WTC11 (cell line): ENCODE measurements at regions not wholly inside any gene's neighbourhood (a gene's known extent, or its start where the extent isn't known, plus 50 kb on each side); places are given as distances from the start of the nearest gene placed in this dataset.

Experiments used
- ATAC-seq: fragments of 200-7000 bp; cut with Tn5 transposase; 2 replicates; pipeline ENCODE4 v1.10.0; 2021; ENCODE audit warnings: mild to moderate bottlenecking, moderate library complexity
- CTCF ChIA-PET: fragments of 300-600 bp; sonication (Branson Sonifier 250); formaldehyde crosslinking; loops from one replicate; lab custom pipeline; 2021; ENCODE audit warnings: antibody characterized with exemption; lab: Charles Lee
- POLR2A ChIA-PET: fragments of 350-600 bp; sonication (Branson Sonifier 250); formaldehyde crosslinking; loops from one replicate; lab custom pipeline; 2021; ENCODE audit warnings: antibody characterized with exemption; lab: Charles Lee
- DNase-seq: peaks from one replicate; pipeline ENCODE4 v3.0.0; 2021; ENCODE audit warnings: low spot score
- H3K27ac Mint-ChIP-seq: 2 replicates; pipeline ENCODE4 v1.8.0; 2021; ENCODE audit warnings: mixed read lengths
- H3K27me3 Mint-ChIP-seq: 2 replicates; pipeline ENCODE4 v1.8.0; 2021; ENCODE audit warnings: low read depth, mild to moderate bottlenecking, moderate library complexity, mixed read lengths
- H3K36me3 Mint-ChIP-seq: 2 replicates; pipeline ENCODE4 v1.8.0; 2021; ENCODE audit warnings: mixed read lengths
- H3K4me1 Mint-ChIP-seq: 2 replicates; pipeline ENCODE4 v1.8.0; 2022; ENCODE audit warnings: mixed read lengths
- H3K4me3 Mint-ChIP-seq: 2 replicates; pipeline ENCODE4 v1.8.0; 2021; ENCODE audit warnings: mild to moderate bottlenecking, moderate library complexity, mixed read lengths
- H3K9me3 Mint-ChIP-seq: 2 replicates; pipeline ENCODE4 v1.8.0; 2021; ENCODE audit warnings: mixed read lengths
- AR ChIP-seq: fragments of 250-450 bp; sonication (Bioruptor Pico); IDR thresholded peaks from 2 replicates; pipeline ENCODE4 v1.9.0; 2021; ENCODE audit warnings: mild to moderate bottlenecking
- ATF1 ChIP-seq: sonication (generic); formaldehyde crosslinking; IDR thresholded peaks from 2 replicates; pipeline ENCODE4 v1.8.1; 2023; ENCODE audit warnings: mild to moderate bottlenecking, moderate library complexity, missing genetic modification reagents
- ETV6 ChIP-seq: sonication (generic); formaldehyde crosslinking; IDR thresholded peaks from 2 replicates; pipeline ENCODE4 v1.8.1; 2022; ENCODE audit warnings: mild to moderate bottlenecking, missing genetic modification reagents
- FOXK1 ChIP-seq: sonication (generic); formaldehyde crosslinking; IDR thresholded peaks from 2 replicates; pipeline ENCODE4 v1.8.0; 2022; ENCODE audit warnings: mild to moderate bottlenecking, moderate library complexity, missing genetic modification reagents
- FOXP1 ChIP-seq: sonication (generic); formaldehyde crosslinking; IDR thresholded peaks from 2 replicates; pipeline ENCODE4 v1.8.0; 2022; ENCODE audit warnings: missing genetic modification reagents, mild to moderate bottlenecking, moderate library complexity, borderline replicate concordance
- GRHL2 ChIP-seq: fragments of 250-450 bp; sonication (Bioruptor Pico); IDR thresholded peaks from 2 replicates; pipeline ENCODE4 v1.8.0; 2022; ENCODE audit warnings: mild to moderate bottlenecking, moderate library complexity; ENCODE audit not compliant: insufficient replicate concordance, severe bottlenecking
- IRF2 ChIP-seq: sonication (generic); formaldehyde crosslinking; IDR thresholded peaks from 2 replicates; pipeline ENCODE4 v1.8.0; 2022; ENCODE audit warnings: low read depth, missing genetic modification reagents, borderline replicate concordance
- JUN ChIP-seq: sonication (generic); formaldehyde crosslinking; IDR thresholded peaks from 2 replicates; pipeline ENCODE4 v1.8.0; 2023; ENCODE audit warnings: mild to moderate bottlenecking, missing genetic modification reagents
- KAT7 ChIP-seq: sonication (generic); formaldehyde crosslinking; IDR thresholded peaks from 2 replicates; pipeline ENCODE4 v1.8.1; 2023; ENCODE audit warnings: missing genetic modification reagents, mild to moderate bottlenecking, borderline replicate concordance
- PREB ChIP-seq: sonication (generic); formaldehyde crosslinking; IDR thresholded peaks from 2 replicates; pipeline ENCODE4 v1.8.1; 2022; ENCODE audit warnings: mild to moderate bottlenecking, missing genetic modification reagents, moderate library complexity, borderline replicate concordance
- PRRX2 ChIP-seq: fragments of 250-450 bp; sonication (Bioruptor Pico); IDR thresholded peaks from 2 replicates; pipeline ENCODE4 v1.8.0; 2021; ENCODE audit warnings: mild to moderate bottlenecking
- RORB ChIP-seq: fragments of 250-450 bp; sonication (Bioruptor Pico); IDR thresholded peaks from 2 replicates; pipeline ENCODE4 v1.9.0; 2021; ENCODE audit warnings: mild to moderate bottlenecking
- SMAD4 ChIP-seq: sonication (generic); formaldehyde crosslinking; IDR thresholded peaks from 2 replicates; pipeline ENCODE4 v1.8.0; 2022; ENCODE audit warnings: mild to moderate bottlenecking, missing genetic modification reagents
- ZNF121 ChIP-seq: sonication (generic); formaldehyde crosslinking; IDR thresholded peaks from 2 replicates; pipeline ENCODE4 v1.8.0; 2023; ENCODE audit warnings: missing genetic modification reagents
- ZNF396 ChIP-seq: fragments of 250-450 bp; sonication (Bioruptor Pico); IDR thresholded peaks from 2 replicates; pipeline ENCODE4 v1.8.0; 2021; ENCODE audit warnings: mild to moderate bottlenecking, moderate library complexity, borderline replicate concordance
- ZNF416 ChIP-seq: fragments of 250-450 bp; sonication (Bioruptor Pico); IDR thresholded peaks from 2 replicates; pipeline ENCODE4 v1.9.0; 2021; ENCODE audit warnings: mild to moderate bottlenecking, inconsistent platforms
- ZNF423 ChIP-seq: fragments of 250-450 bp; sonication (Bioruptor Pico); IDR thresholded peaks from 2 replicates; pipeline ENCODE4 v2.1.2; 2022; ENCODE audit warnings: mild to moderate bottlenecking, moderate library complexity
- ZNF425 ChIP-seq: fragments of 250-450 bp; sonication (Bioruptor Pico); conservative IDR thresholded peaks from 2 replicates; pipeline ENCODE4 v1.9.0; 2021; ENCODE audit warnings: mild to moderate bottlenecking
- TF ChIP-seq, protein P1 (sequence below): sonication (generic); formaldehyde crosslinking; IDR thresholded peaks from 2 replicates; pipeline ENCODE4 v1.8.0; 2022; ENCODE audit warnings: mild to moderate bottlenecking, missing genetic modification reagents
- TF ChIP-seq, protein P2 (sequence below): sonication (generic); formaldehyde crosslinking; IDR thresholded peaks from 2 replicates; pipeline ENCODE4 v1.8.0; 2022; ENCODE audit warnings: mild to moderate bottlenecking, missing genetic modification reagents
- TF ChIP-seq, protein P3 (sequence below): sonication (generic); formaldehyde crosslinking; IDR thresholded peaks from 2 replicates; pipeline ENCODE4 v1.8.0; 2022; ENCODE audit warnings: missing genetic modification reagents
- TF ChIP-seq, protein P4 (sequence below): sonication (generic); formaldehyde crosslinking; IDR thresholded peaks from 2 replicates; pipeline ENCODE4 v1.8.1; 2023; ENCODE audit warnings: mild to moderate bottlenecking, missing genetic modification reagents, moderate library complexity

DNA sequence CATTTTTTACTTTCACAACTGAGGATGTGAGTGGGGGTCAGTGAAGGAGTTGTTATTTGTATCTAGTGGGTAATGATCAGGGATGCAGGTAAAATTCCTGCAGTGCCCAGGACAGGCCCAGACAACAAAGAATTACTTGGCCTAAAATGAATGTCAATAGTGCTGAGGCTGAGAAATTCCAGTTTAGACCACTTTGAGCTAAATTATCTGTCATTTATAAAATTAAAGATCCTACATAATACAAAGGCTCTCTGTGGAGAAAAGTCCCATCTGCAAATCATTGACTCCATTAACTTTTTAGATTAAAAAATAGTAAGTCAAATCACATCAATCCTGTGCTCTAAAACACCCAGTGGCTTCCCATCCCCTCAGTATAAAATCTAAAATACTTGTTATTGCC, 130.7 kb upstream of the COL11A1 start:
- no peak overlapping the region for H3K27ac Mint-ChIP-seq
- TF ChIP-seq SMAD4 (CRISPR knock-in tag) (no peak), FOXP1 (CRISPR knock-in tag) (no peak), PRRX2 (no peak), FOXK1 (no peak), KAT7 (no peak), AR (no peak), ATF1 (CRISPR knock-in tag) (no peak), GRHL2 (CRISPR knock-in tag) (no peak), ZNF423 (CRISPR knock-in tag) (no peak), PREB (no peak), ZNF121 (CRISPR knock-in tag) (no peak), ZNF425 (CRISPR knock-in tag) (no peak)
- TF ChIP-seq, protein P1, sequence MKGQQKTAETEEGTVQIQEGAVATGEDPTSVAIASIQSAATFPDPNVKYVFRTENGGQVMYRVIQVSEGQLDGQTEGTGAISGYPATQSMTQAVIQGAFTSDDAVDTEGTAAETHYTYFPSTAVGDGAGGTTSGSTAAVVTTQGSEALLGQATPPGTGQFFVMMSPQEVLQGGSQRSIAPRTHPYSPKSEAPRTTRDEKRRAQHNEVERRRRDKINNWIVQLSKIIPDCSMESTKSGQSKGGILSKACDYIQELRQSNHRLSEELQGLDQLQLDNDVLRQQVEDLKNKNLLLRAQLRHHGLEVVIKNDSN (CRISPR knock-in tag), result no peak
- TF ChIP-seq, protein P2, sequence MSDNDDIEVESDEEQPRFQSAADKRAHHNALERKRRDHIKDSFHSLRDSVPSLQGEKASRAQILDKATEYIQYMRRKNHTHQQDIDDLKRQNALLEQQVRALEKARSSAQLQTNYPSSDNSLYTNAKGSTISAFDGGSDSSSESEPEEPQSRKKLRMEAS (CRISPR knock-in tag), result no peak
- TF ChIP-seq, all 79 proteins: peak for 0
- peaks cover 8% of the 10 kb centered on the region for H3K36me3 Mint-ChIP-seq
- H3K9me3 Mint-ChIP-seq, result peaks cover 26% of the 10 kb centered on the region
- DNase-seq (no peak), ATAC-seq (no peak)
- H3K4me3 Mint-ChIP-seq, result no peak overlapping the region
- H3K4me1 Mint-ChIP-seq, result no peaks in the 10 kb centered on the region
- no peaks in the 10 kb centered on the region for H3K27me3 Mint-ChIP-seq
- ChIA-PET POLR2A (no interaction called here), CTCF (no interaction called here)

- Mint-ChIP-seq H3K4me1 (peaks cover 4% of the 10 kb centered on the region), H3K27ac (no peak overlapping the region), H3K4me3 (no peak overlapping the region), H3K9me3 (peaks cover 12% of the 10 kb centered on the region), H3K27me3 (no peaks in the 10 kb centered on the region), H3K36me3 (0 out of 2 replicates have a peak, but pooled peaks cover 3% of the 10 kb centered on the region)
- ChIA-PET POLR2A (no interaction called here), CTCF (no interaction called here)
- ATAC-seq (no peak), DNase-seq (no peak)
- TF ChIP-seq RORB (no peak), ZNF416 (no peak), JUN (no peak), ZNF425 (CRISPR knock-in tag) (no peak), ZNF396 (CRISPR knock-in tag) (no peak), ETV6 (CRISPR knock-in tag) (no peak), IRF2 (CRISPR knock-in tag) (no peak)
- TF ChIP-seq, protein P3, sequence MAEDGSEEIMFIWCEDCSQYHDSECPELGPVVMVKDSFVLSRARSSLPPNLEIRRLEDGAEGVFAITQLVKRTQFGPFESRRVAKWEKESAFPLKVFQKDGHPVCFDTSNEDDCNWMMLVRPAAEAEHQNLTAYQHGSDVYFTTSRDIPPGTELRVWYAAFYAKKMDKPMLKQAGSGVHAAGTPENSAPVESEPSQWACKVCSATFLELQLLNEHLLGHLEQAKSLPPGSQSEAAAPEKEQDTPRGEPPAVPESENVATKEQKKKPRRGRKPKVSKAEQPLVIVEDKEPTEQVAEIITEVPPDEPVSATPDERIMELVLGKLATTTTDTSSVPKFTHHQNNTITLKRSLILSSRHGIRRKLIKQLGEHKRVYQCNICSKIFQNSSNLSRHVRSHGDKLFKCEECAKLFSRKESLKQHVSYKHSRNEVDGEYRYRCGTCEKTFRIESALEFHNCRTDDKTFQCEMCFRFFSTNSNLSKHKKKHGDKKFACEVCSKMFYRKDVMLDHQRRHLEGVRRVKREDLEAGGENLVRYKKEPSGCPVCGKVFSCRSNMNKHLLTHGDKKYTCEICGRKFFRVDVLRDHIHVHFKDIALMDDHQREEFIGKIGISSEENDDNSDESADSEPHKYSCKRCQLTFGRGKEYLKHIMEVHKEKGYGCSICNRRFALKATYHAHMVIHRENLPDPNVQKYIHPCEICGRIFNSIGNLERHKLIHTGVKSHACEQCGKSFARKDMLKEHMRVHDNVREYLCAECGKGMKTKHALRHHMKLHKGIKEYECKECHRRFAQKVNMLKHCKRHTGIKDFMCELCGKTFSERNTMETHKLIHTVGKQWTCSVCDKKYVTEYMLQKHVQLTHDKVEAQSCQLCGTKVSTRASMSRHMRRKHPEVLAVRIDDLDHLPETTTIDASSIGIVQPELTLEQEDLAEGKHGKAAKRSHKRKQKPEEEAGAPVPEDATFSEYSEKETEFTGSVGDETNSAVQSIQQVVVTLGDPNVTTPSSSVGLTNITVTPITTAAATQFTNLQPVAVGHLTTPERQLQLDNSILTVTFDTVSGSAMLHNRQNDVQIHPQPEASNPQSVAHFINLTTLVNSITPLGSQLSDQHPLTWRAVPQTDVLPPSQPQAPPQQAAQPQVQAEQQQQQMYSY (CRISPR knock-in tag), result no peak
- TF ChIP-seq, protein P4, sequence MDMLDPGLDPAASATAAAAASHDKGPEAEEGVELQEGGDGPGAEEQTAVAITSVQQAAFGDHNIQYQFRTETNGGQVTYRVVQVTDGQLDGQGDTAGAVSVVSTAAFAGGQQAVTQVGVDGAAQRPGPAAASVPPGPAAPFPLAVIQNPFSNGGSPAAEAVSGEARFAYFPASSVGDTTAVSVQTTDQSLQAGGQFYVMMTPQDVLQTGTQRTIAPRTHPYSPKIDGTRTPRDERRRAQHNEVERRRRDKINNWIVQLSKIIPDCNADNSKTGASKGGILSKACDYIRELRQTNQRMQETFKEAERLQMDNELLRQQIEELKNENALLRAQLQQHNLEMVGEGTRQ (CRISPR knock-in tag), result no peak
Observed at GRCh38 chr1:103230061-103230460, 121.7 kb upstream of the COL11A1 start.
